Fibroblast of peridontal ligament (primary cell): ENCODE measurements at regions not wholly inside any gene's neighbourhood (a gene's known extent, or its start where the extent isn't known, plus 50 kb on each side); places are given as distances from the start of the nearest gene placed in this dataset.
A peak's percentile ranks its signal among the peaks of the same experiment; 100 is the strongest.
"Not testable (repeated sequence)": the region's sequence is repeated elsewhere in the genome, so short reads cannot be mapped to it uniquely, and the experiment has no call there.

ENCODE experiments used
- DNase-seq: peaks from one replicate; pipeline ENCODE4 v3.0.0-alpha.2; 2010; ENCODE audit errors: extremely low read depth

DNA sequence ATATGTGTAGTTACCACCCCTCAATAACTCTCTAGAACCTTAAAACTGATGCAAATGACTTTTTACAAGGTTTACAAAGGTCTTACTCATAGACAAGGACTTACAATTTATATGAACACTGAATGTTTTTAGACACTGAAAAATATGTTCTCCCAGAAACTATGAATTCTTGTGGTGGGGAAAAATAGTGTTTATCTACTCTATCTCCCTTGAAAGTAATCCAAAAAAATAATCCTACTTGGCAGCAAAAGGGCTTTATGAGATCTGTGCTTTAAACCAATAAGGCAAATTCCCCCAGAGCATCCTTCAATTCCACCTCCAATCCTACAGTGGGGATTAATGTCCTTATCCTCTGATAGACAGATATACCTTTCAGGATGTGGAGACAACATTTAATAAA, 1984.1 kb upstream of the RAG2 start:
- DNase-seq, result no peak

DNA sequence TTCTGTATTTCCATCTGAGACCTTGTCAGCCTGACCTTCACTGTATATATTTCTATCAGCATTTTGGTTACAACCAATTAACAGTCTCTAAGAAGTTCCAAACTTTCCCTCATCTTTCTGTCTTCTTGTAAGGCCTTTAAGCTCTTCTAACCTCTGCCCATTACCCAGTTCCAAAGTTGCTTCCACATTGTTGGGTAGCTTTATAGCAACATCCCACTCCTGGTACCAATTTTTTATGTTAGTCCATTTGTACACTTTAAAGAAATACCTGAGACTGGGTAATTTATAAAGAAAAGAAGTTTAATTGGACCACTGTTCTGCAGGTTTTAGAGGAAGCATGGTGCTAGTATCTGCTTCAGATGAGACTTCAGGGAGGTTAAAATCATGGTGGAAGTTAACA, 1979.7 kb upstream of the RAG2 start:
- DNase-seq, result no peak

DNA sequence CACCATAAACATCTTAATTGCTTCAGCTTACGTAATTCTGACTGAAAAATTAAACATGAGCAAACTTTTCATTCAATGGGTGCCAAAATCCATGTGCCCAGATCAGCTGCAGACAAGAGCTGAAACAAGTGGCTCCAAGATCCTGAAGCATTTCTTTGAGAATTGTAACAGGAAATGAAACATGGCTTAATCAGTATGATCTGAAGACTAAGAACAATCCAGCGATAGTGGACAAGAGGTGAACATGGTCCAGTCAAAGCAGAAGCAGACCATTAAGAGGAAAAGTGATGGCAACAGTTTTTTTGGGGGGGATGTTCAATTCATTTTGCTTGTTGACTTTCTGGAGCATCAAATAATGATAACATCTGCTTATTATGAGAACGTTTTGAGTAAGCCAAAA, 1964.5 kb upstream of the RAG2 start:
- DNase-seq, result no peak

DNA sequence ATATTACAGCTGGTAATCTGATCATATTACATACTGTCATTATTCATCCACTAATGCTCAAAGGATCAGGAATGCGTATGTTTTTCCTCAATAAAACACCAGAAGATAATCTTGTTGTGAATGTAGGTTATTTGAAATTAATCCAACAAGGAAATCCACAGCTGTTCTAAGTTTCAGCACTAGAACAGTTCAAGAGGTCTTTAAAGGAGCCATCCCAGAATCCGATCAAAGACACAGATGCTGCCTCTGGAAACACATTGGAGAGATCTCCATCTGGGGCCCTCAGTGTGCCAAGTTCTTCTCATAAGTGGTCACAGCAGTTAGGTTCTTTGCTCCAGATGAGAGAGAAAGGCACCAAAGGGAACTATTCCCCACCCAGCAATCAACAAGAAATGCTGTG, 1955.1 kb upstream of the RAG2 start:
- DNase-seq, result no peak

DNA sequence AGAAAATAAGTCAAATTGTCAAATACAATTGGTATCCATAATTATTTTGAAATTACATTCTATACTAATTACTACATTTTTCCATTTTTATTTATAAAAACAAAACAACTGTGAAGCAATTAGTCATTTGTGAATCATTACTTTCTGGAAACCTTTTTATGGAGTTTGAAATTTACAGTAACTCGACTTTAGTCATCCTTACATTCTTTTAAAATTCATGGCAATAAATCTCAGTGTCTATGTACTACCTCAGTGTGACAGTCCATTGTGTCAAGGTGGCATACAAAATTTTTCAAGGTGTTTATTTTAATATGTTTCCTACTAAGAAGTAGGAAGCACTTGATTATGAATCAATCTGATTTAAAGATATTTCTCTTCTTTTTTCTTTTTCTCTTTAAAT, 1949.4 kb upstream of the RAG2 start:
- DNase-seq, result no peak

DNA sequence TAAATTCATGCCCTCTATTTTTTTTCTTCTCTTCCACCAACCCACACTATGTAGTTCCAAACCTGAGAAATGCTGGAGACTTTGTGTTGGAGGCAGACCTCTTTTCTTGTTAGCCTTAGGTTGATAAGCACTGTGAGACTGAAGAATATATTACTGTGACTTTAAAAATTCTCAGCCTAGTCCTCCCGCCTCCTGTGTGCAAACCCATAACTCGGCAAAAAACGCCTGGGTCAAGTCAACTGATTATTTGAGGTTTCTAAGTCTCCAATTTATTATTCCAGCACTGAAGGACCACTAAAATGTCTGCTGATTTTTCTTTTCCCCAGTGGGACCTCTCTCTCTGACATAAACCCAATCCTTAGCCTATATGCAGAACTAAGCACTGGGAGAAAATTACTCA, 1946.0 kb upstream of the RAG2 start:
- DNase-seq, result peak; percentile 2

DNA sequence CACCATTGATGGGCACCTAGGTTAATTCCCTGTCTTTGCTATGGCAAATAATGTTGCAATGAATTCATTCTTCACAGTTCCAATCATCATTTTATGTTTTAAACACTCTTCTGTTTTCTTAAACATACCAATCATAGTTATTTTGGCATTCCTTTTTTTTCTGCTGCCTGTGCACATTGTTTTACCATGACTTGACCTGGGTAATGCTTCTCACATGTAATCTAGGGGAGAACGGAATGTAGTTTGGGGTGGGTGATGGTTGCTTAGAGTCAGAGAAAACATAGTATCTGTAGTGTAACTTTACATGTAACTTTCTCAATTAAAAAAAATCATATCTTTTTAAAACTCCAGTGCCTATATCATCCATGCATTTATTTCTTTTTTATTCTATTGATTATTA, 1945.3 kb upstream of the RAG2 start:
- DNase-seq, result peak; percentile 49

DNA sequence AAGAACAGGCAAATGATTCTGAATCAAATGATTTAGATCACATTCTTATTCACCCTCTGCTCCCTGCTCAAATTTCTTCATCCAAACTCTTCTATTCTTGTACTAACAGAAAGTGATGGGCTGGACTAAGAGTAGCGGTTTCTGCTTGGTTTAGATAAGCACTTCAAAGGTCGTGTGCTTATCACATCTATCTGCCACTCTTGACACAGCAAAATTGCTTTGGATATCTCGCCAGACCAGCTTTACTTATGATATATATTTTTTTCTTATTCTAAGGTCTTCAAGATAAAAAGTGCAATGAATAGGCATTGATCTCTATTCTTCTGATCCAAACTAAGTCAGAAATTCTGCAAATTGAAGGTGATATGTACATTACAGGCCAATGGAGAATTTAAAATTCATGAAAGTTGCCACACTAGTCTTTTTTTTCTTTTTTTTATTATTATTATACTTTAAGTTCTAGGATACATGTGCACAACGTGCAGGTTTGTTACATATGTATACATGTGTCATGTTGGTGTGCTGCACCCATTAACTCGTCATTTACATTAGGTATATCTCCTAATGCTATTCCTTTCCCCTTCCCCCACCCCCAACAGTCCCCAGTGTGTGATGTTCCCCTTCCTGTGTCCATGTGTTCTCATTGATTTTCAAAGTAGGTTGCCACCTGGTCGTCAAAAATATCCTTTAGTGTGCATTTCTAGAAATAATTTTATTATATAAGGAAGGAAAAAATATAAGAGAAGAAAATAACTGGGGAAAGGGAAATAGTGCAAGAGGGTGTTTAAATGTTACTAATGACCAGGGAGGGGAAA, 1941.0 kb upstream of the RAG2 start:
- DNase-seq, result no peak

DNA sequence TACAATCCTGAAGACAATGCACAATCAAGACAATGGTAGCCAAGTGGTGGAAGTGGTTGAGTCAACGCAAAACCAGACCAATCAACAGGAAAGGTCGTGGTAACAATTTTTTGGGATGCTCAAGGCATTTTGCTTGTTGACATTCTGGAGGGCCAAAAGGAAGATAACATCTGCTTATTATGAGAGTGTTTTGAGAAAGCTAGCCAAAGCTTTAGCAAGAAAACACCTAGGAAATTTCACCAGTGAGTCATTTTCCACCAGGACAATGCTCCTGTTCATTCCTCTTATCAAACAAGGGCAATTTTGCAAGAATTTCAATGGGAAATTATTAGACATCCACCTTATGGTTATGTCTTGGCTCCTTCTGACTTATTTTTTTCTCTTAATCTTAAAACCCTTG, 1932.2 kb upstream of the RAG2 start:
- no peak for DNase-seq

DNA sequence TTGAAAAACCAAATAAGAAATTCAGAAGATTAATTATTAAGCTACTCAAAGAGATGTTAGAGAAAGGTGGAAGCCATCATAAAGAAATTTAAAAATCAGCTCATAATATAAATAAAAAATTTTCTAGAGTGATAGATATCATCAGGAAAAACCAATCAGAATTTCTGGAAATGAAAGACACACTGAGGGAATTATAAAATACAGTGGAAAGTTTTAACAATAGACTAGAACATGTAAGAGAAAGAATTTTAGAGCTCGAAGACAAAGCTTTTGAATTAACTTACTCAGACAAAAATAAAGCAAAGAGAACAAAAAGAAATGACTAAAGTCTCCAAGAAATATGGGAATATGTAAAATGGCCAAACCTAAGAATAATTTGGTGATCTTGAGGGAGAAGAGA, 1926.9 kb upstream of the RAG2 start:
- DNase-seq, result no peak

DNA sequence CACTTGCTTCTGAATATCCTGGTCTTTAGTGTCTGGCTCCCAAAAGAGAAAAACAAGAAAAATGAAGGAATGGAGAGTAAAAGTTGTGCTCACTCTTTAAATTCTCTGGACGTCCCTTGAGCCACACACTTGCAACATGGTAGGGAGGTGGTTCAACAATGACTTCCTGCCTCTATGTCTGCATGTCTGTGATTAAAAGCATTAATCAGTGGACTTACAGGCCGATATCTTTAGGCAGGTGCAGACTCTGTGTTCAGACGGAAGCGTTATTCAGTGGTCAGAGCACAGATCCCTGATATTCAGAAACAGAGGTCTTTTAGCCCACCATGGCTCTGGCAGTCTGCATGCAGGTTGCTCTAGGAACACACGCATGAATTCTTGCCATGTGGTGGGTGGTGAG, 1920.0 kb upstream of the RAG2 start:
- no peak for DNase-seq

DNA sequence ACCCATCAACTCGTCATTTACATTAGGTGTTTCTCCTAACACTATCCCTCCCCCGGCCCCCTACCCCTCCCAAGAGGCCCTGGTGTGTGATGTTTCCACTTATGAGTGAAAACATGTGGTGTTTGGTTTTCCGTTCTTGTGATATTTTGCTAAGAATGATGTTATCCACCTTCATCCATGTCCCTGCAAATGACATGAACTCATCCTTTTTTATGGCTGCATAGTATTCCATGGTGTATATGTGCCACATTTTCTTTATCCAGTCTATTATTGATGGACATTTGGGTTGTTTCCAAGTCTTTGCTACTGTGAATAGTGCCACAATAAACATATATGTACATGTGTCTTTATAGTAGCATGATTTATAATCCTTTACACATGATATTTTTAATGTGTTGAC, 1914.8 kb upstream of the RAG2 start:
- not testable (repeated sequence) for DNase-seq

DNA sequence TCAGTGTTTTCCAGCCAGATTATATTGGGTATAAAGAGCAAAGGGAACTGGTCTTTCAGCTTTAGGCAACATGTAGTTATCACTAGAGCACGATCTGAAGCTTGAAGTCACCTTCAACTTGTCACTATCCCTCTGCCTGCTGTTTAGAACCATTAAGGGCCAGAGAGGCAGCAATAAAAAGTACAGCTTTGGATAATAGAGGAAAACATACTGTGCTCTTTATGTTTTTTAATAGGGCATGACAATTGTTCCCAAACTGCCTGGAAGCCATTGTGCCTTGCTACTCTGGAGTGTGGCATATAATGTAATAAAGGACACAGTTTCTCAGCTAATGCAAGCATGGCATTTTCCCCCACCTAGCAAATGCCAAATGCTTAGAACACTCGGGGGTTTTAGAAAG, 1912.0 kb upstream of the RAG2 start:
- DNase-seq, result no peak

DNA sequence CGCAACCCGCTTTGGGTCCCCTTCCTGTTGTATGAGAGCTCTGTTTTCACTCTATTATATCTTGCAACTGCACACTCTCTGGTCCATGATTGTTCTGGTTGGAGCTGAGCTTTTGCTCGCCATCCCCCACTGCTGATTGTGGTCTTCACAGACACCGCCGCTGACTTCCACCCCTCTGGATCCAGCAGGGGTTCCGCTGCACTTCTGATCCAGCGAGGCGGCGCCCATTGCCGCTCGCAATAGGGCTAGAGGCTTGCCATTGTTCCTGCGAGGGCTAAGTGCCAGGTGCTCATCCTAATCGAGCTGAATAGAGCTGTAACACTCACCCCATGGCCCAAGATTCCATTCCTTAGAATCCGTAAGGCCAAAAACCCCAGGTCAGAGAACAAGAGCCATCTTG, 1905.8 kb upstream of the RAG2 start:
- no peak for DNase-seq

DNA sequence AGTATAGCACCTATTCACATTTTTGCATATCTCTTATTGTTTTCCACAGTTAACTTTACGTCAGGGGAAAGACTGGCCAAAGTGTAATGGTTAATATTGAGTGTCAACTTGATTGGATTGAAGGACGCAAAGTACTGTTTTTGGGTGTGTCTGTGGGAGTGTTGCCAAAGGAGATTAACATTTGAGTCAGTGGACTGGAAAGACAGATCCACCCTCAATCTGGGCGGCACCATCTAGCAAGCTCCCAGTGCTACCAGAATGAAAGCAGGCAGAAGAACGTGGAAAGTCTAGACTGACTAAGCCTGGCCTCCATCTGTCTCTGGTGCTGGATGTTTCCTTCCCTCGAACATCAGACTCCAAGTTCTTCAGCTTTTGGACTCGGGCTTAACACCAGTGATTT, 1900.7 kb upstream of the RAG2 start:
- DNase-seq, result no peak

DNA sequence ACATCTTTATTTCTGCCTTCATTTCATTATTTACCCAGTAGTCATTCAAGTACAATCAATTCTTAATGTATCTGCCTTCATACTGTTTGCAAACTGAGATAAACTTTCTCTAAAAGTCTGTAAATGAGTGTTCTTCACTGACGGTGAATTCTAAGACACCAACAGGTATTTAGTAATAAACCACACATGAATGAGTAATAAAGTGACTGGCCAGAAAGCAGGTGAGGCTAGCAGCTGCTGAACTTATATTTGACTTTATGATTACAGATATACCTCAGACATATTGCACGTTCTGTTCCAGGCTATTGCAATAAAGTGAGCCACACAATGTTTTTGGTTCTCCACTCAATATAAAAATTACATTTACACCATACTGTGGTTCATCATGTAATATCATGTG, 1894.0 kb upstream of the RAG2 start:
- DNase-seq, result no peak

DNA sequence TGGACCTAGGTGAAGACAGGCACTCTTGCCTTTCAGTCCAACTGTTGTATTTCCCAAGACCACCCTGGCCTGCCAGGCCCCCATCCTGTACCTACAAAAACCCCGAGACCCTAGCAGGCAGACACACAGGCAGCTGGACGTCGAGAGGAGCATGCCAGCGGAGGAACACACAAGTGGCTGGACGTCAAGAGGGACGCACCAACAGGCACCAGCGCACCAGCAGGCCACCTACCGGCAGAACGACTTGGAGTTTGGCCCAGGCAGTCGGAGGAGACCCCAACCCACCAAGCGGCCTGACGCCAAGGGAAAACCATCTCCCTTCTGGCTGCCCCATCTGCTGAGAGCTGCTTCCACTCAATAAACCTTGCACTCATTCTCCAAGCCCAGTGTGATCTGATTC, 1883.4 kb upstream of the RAG2 start:
- DNase-seq, result no peak

DNA sequence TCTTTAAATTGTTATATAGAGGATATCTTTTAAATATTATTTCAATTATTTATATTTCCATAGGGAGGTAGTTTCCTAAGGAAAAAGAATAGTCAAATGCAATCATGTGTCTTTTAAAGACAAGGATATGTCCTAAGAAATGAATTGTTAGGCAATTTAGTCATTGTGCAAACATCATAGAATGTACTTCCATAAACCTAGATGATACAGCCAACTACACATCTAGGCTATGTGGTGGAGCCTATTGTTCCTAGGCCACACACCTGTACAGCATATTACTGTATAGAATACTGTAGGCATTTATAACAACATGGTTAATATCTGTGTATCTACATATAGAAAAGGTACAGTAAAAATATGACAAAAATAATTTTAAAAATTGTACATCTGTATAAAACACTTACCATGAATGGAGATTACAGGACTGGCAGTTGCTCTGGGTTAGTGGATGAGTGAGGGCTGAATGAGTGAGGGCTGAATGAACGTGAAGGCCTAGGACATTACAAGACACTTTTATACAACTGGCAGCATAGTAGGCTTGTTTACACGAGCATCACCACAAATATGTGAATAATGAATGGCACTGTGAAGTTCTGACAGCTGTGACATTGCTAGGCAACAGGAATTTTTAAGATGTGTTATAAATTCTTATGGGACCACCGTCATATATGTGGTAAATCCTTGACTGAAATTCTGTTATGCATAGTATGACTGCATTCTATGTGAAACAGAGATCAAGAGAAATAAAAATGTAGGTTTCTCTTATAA, 1879.0 kb upstream of the RAG2 start:
- no peak for DNase-seq

DNA sequence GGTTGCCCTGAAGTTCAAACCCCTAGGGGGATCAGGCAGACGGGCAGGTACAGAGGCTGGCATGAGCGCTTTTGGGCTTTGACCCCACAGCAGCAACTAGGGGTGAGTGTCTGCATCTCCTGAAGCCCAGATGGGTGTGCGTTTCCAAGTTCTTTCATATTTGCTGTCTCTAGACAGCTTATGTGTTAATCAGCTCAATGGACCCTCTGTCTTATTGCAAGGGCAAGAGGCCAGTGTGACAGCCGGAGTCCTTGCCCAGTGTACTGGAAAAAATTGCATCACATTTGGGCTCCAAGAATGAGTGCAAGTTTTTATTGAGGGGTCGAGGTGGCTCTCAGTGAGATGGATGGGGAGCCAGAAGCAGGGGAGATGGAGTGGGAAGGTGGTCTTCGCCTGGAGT, 1863.7 kb upstream of the RAG2 start:
- no peak for DNase-seq

DNA sequence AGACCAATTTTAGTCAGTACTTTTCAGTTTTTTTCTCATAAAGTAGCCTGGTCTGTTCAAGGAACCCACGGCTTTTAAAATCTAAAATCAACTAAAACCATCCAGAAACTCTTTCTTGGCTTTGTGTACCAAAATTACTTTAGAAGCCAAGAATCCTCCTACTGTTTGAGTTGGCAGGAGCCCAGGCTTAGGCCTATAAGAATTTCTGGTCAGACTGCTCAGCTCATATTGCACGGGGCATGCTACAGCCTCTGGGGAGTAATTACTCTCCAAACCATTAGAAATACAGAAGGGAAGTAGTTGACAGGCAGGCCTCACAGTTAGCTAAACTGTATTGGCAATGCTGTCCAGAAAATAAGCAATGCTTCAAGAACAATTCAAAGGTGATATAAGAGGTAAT, 1862.9 kb upstream of the RAG2 start:
- peak; percentile 9 for DNase-seq

DNA sequence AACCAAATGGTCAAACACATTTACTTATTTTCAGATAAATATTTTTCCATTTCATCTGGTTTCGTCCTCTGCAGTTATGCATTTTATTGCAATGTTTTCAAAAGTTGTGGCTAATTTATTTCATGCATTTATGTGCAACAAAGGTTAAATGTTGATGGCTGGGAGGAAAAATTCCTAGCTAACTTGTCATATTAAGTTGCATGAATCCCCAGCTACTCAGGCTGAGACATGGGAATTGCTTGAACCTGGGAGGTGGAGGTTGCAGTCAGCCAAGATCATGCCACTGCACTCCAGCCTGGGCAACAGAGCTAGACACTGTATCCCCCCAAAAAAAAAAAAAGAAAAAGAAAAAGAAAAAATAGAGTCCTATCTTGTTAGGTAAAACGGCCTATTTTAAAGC, 1862.4 kb upstream of the RAG2 start:
- no peak for DNase-seq

DNA sequence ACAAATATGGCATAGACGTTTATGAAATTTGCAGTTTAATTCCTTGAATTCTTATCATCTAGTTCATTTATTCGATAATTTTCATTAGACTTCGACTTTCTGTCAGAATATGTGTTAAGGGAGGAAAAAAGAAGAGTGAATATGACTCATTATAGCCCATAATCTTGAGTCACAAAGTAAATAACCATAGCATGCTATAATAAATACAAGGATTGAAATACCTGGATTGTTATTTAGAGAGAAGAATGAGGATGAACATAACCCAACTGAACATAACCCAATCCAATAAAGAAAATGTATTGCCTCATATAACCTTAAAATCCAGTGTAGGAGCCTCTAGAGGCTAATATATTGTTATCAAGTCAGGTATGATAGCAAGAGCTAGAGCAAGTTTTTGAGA, 1858.3 kb upstream of the RAG2 start:
- no peak for DNase-seq

DNA sequence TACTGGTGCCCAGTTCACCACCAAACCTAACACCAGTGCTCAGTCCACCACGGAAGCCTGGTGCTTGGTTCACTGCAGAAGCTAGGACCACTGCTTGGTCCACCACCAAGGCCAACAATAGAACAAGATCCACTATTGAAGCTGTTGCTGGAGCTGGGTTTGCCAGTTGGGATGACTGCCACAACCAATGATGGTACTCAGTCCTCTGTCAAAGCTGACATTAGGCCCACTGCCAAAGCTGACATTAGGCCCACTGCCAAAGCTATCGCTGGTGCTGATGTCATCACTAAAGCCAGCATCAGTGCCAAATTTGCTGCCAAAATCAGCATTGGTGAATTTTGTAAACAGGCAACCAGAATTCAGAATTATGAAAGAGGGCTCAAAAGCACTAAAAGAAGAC, 1850.2 kb upstream of the RAG2 start:
- no peak for DNase-seq

DNA sequence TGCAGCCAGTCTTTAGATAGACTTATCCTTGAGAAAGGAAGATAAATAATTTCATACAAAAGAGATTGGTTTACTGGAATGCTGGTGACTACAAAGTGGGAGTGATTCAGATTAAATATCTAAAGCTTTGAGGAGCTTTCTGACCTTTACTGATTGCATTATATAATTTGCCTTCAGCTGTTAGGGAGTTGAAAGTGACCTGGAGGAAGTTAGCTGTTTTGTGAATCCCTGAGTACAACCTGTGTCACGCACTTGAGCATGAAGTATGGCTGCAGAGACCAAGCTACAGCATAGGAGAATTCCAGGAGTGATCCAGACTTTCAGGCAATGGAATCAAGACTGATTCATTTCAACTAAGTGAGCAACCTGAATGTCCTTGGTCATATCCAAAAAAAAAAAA, 1848.3 kb upstream of the RAG2 start:
- no peak for DNase-seq
